Spinal cord (tissue), 9 donors: ENCODE measurements at regions not wholly inside any gene's neighbourhood (a gene's known extent, or its start where the extent isn't known, plus 50 kb on each side); places are given as distances from the start of the nearest gene placed in this dataset.

ENCODE experiments used
- DNase-seq, 6 donors: peaks; one replicate each; pipeline versions ENCODE4 v3.0.0 to v3.0.0-alpha.2; 2013 to 2015; ENCODE audit warnings: low spot score in 6 of 6, low read depth in 4 of 6
- H3K27ac ChIP-seq: one replicate; pipeline ENCODE4 v1.5.1; 2013; ENCODE audit warnings: low read depth, low read length, control low read depth
- H3K27me3 ChIP-seq: one replicate; pipeline ENCODE4 v1.6.1; 2013; ENCODE audit warnings: low read length; ENCODE audit not compliant: control insufficient read depth, insufficient read depth
- H3K36me3 ChIP-seq: one replicate; pipeline ENCODE4 v1.6.1; 2013; ENCODE audit warnings: low read length; ENCODE audit not compliant: control insufficient read depth, insufficient read depth
- H3K4me1 ChIP-seq: one replicate; pipeline ENCODE4 v1.6.1; 2013; ENCODE audit warnings: low read length; ENCODE audit not compliant: control insufficient read depth, insufficient read depth
- H3K4me3 ChIP-seq: one replicate; pipeline ENCODE4 v1.5.1; 2013; ENCODE audit warnings: low read depth, low read length, control low read depth
- H3K9me3 ChIP-seq: one replicate; pipeline ENCODE4 v1.6.1; 2013; ENCODE audit warnings: low read length; ENCODE audit not compliant: control insufficient read depth, insufficient read depth
- WGBS: methylation state at CpG from one replicate; pipeline ENCODE4 v1.1.5; 2013; ENCODE audit warnings: missing lambda C conversion rate; ENCODE audit not compliant: insufficient coverage; 5-methylcytosine and 5-hydroxymethylcytosine counted together
- donor health status: healthy.

GRCh38 chr6:164554700-164555476 lies 754.5 kb downstream of the C6orf118 start:
- peak overlapping the region; percentile 29 for H3K27ac ChIP-seq
- peaks cover 2% of the 10 kb centered on the region for H3K9me3 ChIP-seq
- H3K4me3 ChIP-seq, result no peak overlapping the region
- H3K4me1 ChIP-seq, result peaks cover 8% of the 10 kb centered on the region
- 55% methylated on average over 6 of the region's 10 CpGs for WGBS
- no peaks in the 10 kb centered on the region for H3K36me3 ChIP-seq
- peak in 2 of 6 donors; percentile 48 to 90 for DNase-seq
- no peaks in the 10 kb centered on the region for H3K27me3 ChIP-seq

- Histone ChIP-seq H3K27ac (no peak overlapping the region), H3K27me3 (no peaks in the 10 kb centered on the region), H3K9me3 (no peaks in the 10 kb centered on the region), H3K36me3 (no peaks in the 10 kb centered on the region), H3K4me3 (no peak overlapping the region), H3K4me1 (peaks cover 8% of the 10 kb centered on the region)
- DNase-seq, result peak in 2 of 6 donors; percentile 30 to 85
- WGBS, result no CpG with 5 or more reads among the region's 3 CpGs
These were observed 755.2 kb downstream of the C6orf118 start for GRCh38 chr6:164554226-164554625.

DNA sequence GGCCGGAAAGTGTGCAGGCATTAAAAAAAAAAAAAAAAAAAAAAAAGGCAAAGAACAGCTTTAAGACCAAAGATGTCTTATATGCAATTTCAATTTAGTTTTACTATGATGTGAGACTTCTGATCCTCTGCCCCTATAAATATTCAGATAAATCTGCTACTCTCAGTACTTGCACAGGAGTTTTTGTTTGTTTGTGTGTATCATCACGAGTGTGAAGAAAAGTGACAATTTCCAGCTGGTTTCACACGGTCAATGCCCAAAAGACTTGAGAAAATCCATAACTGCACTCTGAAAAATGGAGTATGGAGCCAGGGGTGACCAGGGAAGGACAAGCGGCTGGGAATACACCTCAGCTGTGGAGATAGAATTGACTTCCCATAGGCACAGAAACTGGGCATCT lies 757.7 kb downstream of the C6orf118 start:
- H3K36me3 ChIP-seq, result no peaks in the 10 kb centered on the region
- WGBS, result 97% methylated on average over 3 of the region's 4 CpGs
- H3K4me1 ChIP-seq, result peaks cover 8% of the 10 kb centered on the region
- DNase-seq, result peak in 1 of 6 donors; percentile 66
- no peak overlapping the region for H3K4me3 ChIP-seq
- H3K27me3 ChIP-seq, result no peaks in the 10 kb centered on the region
- no peak overlapping the region for H3K27ac ChIP-seq
- H3K9me3 ChIP-seq, result no peaks in the 10 kb centered on the region

GRCh38 chr6:164547076-164547475 lies 762.3 kb downstream of the C6orf118 start:
- no CpG with 5 or more reads among the region's 3 CpGs for WGBS

GRCh38 chr6:164546263-164546662 lies 763.1 kb downstream of the C6orf118 start:
- Histone ChIP-seq H3K9me3 (no peaks in the 10 kb centered on the region), H3K27ac (no peak overlapping the region), H3K4me3 (no peak overlapping the region), H3K27me3 (no peaks in the 10 kb centered on the region), H3K36me3 (no peaks in the 10 kb centered on the region), H3K4me1 (no peaks in the 10 kb centered on the region)
- DNase-seq, result peak in 1 of 6 donors; percentile 74
- 50% methylated on average over 1 of the region's 2 CpGs for WGBS

More at GRCh38 chr6:164547076-164547475, 762.3 kb downstream of the C6orf118 start:
- Histone ChIP-seq H3K27ac (no peak overlapping the region), H3K4me1 (no peaks in the 10 kb centered on the region), H3K4me3 (no peak overlapping the region), H3K9me3 (no peaks in the 10 kb centered on the region), H3K27me3 (no peaks in the 10 kb centered on the region), H3K36me3 (no peaks in the 10 kb centered on the region)
- peak in 1 of 6 donors; percentile 55 for DNase-seq

DNA sequence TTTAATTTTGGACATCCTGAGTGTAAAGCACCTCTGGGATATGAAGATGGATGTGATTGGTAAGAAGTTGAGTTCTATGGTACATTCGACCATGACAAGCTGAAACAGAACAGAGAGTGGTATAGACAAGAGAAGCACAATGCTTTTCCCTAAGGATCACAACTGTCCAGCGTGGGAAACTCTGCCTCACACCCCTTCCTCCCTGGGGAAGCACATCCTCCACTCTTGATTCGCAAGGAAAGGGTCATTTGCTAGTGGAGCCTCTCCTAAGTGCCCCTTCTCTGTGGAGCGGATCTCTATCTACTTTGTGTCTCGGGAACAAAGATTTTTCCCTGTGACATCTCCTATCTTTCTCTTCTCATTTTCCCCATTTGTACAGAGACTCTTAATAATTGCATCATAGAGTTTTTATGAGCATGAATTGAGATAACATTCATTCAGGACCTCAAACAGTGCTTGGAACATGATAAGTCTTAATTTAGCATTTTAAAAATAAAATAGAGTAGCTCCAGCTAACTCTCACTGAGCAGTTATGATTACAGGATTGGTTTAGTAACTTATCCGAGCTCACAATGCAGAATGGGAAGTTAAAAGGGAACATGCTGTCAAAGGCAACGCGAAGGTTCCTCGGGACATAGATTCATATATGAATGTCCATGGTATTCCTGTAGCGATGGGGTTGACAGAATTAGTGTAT lies 775.2 kb downstream of the C6orf118 start:
- Histone ChIP-seq H3K4me3 (no peak overlapping the region), H3K4me1 (peaks cover 8% of the 10 kb centered on the region), H3K27ac (no peak overlapping the region), H3K36me3 (no peaks in the 10 kb centered on the region), H3K27me3 (no peaks in the 10 kb centered on the region), H3K9me3 (no peaks in the 10 kb centered on the region)
- 96% methylated on average over 2 of the region's 10 CpGs for WGBS
- DNase-seq, result no peak

DNA sequence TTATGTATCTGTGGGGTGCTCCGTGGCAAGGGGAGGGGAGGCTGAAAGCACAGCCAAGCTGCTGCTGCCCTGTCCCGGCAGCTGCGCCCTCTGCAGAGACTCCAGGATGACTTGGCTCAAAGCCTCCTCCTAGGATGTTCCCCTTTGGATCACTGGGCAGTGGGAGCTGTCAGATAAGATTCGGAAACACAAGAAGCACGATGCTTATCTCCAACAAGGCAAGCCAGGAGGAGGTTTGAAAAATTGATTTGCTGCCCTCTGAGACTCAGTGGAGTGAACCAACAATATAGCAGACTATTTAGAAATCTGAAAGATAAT lies 776.4 kb downstream of the C6orf118 start:
- H3K27me3 ChIP-seq, result no peaks in the 10 kb centered on the region
- DNase-seq, result peak in 1 of 6 donors; percentile 75
- 8% methylated on average over 3 of the region's 5 CpGs for WGBS
- H3K4me1 ChIP-seq, result peaks cover 8% of the 10 kb centered on the region
- H3K27ac ChIP-seq, result no peak overlapping the region
- no peaks in the 10 kb centered on the region for H3K36me3 ChIP-seq
- H3K4me3 ChIP-seq, result no peak overlapping the region
- H3K9me3 ChIP-seq, result no peaks in the 10 kb centered on the region

- 49% methylated on average over 3 of the region's 9 CpGs for WGBS
- Histone ChIP-seq H3K27me3 (no peaks in the 10 kb centered on the region), H3K27ac (no peak overlapping the region), H3K36me3 (no peaks in the 10 kb centered on the region), H3K4me1 (peaks cover 8% of the 10 kb centered on the region), H3K4me3 (no peak overlapping the region), H3K9me3 (no peaks in the 10 kb centered on the region)
- DNase-seq, result peak in 2 of 6 donors; percentile 43 to 73
These were observed 777.0 kb downstream of the C6orf118 start for GRCh38 chr6:164532198-164533044.

GRCh38 chr6:164531736-164532135 lies 777.7 kb downstream of the C6orf118 start:
- Histone ChIP-seq H3K36me3 (no peaks in the 10 kb centered on the region), H3K9me3 (peaks cover 3% of the 10 kb centered on the region), H3K4me3 (no peak overlapping the region), H3K4me1 (peaks cover 8% of the 10 kb centered on the region), H3K27ac (no peak overlapping the region), H3K27me3 (no peaks in the 10 kb centered on the region)
- no peak for DNase-seq
- 100% methylated on average over 2 of the region's 3 CpGs for WGBS
